ENCODE measurements at regions not wholly inside any gene's neighbourhood (a gene's known extent, or its start where the extent isn't known, plus 50 kb on each side); places are given as distances from the start of the nearest gene placed in this dataset.

GRCh38 chr5:4720831-4721230, 419.3 kb upstream of the ADAMTS16 start:
- no peak for TF ChIP-seq CTCF (IDR thresholded peaks at IDR 0.05)
- TF ChIP-seq POLR2A (IDR thresholded peaks at IDR 0.05; ENCODE audit: low read length), result no peak
- TF ChIP-seq RFX5 (IDR thresholded peaks at IDR 0.05), result no peak
